Tibial artery (tissue), 4 donors: ENCODE measurements at regions not wholly inside any gene's neighbourhood (a gene's known extent, or its start where the extent isn't known, plus 50 kb on each side); places are given as distances from the start of the nearest gene placed in this dataset.

Source experiments
- DNase-seq, 2 donors: peaks; one replicate each; pipeline ENCODE4 v3.0.0-alpha.2; 2019
- H3K27ac ChIP-seq, 2 donors: fragments of 200-600 bp; sonication (generic) in 1 of 2; 1 replicate in 1 of 2; 2 replicates in 1 of 2; pipeline ENCODE4 v1.5.1; 2018 to 2019; ENCODE audit warnings: mild to moderate bottlenecking in 1 of 2
- H3K27me3 ChIP-seq, 2 donors: fragments of 200-600 bp; sonication (generic) in 1 of 2; one replicate each; pipeline versions ENCODE4 v1.5.1 to v1.6.0; 2016 to 2019
- H3K36me3 ChIP-seq, 3 donors: fragments of 200-600 bp; sonication (generic) in 2 of 3; one replicate each; pipeline ENCODE4 v1.5.1; 2016 to 2019; ENCODE audit warnings: mild to moderate bottlenecking in 2 of 3
- H3K4me1 ChIP-seq, 4 donors: fragments of 200-600 bp; sonication (generic) in 2 of 4; 1 replicate in 3 of 4; 2 replicates in 1 of 4; pipeline ENCODE4 v1.5.1; 2016 to 2019
- H3K4me3 ChIP-seq, 2 donors: fragments of 200-600 bp; sonication (generic) in 1 of 2; 1 replicate in 1 of 2; 2 replicates in 1 of 2; pipeline ENCODE4 v1.5.1; 2018 to 2019; ENCODE audit warnings: mild to moderate bottlenecking in 2 of 2
- H3K9me3 ChIP-seq, 3 donors: fragments of 200-600 bp; sonication (generic) in 1 of 3; one replicate each; pipeline ENCODE4 v1.5.1; 2016 to 2019
- CTCF ChIP-seq, 2 experiments: fragments of 200-600 bp in 1 of 2; fragments of 450-650 bp in 1 of 2; IDR thresholded peaks; one replicate each; pipeline ENCODE4 v1.5.1; 2017 to 2019; ENCODE audit warnings: antibody characterized with exemption in 2 of 2, mild to moderate bottlenecking in 1 of 2, moderate library complexity in 1 of 2
- intact Hi-C: fragments of 100-400 bp; cut with DNase I; formaldehyde crosslinking; loops from one replicate; pipeline ENCODE4 v1.15.0; 2023; ENCODE audit warnings: low total_unique reads

GRCh38 chr6:169906688-169907418 is 155.4 kb downstream of the ERMARD start:
- Histone ChIP-seq H3K27me3 (peaks cover 0 to 12% of the 10 kb centered on the region in 2 donors), H3K27ac (no peak overlapping the region), H3K36me3 (no peaks in the 10 kb centered on the region), H3K9me3 (no peaks in the 10 kb centered on the region), H3K4me1 (no peaks in the 10 kb centered on the region), H3K4me3 (no peak overlapping the region)
- no peak for DNase-seq
- TF ChIP-seq CTCF (IDR thresholded peaks at IDR 0.05), result no peak
- intact Hi-C loops, result no loop called here

GRCh38 chr6:169906004-169906687 is 154.7 kb downstream of the ERMARD start:
- H3K27me3 ChIP-seq, result peaks cover 0 to 12% of the 10 kb centered on the region in 2 donors
- no peak for DNase-seq
- no peak overlapping the region for H3K27ac ChIP-seq
- no peak for TF ChIP-seq CTCF (IDR thresholded peaks at IDR 0.05)
- no peaks in the 10 kb centered on the region for H3K4me1 ChIP-seq
- H3K36me3 ChIP-seq, result no peaks in the 10 kb centered on the region
- no peaks in the 10 kb centered on the region for H3K9me3 ChIP-seq
- intact Hi-C loops, result no loop called here
- H3K4me3 ChIP-seq, result no peak overlapping the region

- intact Hi-C loops, result no loop called here
- no peaks in the 10 kb centered on the region for H3K36me3 ChIP-seq
- peaks cover 0 to 10% of the 10 kb centered on the region in 2 donors for H3K27me3 ChIP-seq
- H3K4me1 ChIP-seq, result no peaks in the 10 kb centered on the region
- no peak overlapping the region for H3K27ac ChIP-seq
- H3K4me3 ChIP-seq, result no peak overlapping the region
- no peak for TF ChIP-seq CTCF (IDR thresholded peaks at IDR 0.05)
- peak in 1 of 2 donors; percentile 26 for DNase-seq
- H3K9me3 ChIP-seq, result no peaks in the 10 kb centered on the region
Measured at GRCh38 chr6:169905041-169905807, 153.8 kb downstream of the ERMARD start.

GRCh38 chr6:169904051-169904922 is 152.9 kb downstream of the ERMARD start:
- intact Hi-C loops, result no loop called here
- Histone ChIP-seq H3K36me3 (no peaks in the 10 kb centered on the region), H3K27me3 (peaks cover 0 to 10% of the 10 kb centered on the region in 2 donors), H3K9me3 (no peaks in the 10 kb centered on the region), H3K4me1 (no peaks in the 10 kb centered on the region), H3K4me3 (no peak overlapping the region), H3K27ac (no peak overlapping the region)
- DNase-seq, result no peak
- TF ChIP-seq CTCF (IDR thresholded peaks at IDR 0.05), result no peak

GRCh38 chr6:169903122-169903521 is 151.7 kb downstream of the ERMARD start:
- Histone ChIP-seq H3K4me3 (no peak overlapping the region), H3K27ac (no peak overlapping the region), H3K27me3 (peaks cover 0 to 10% of the 10 kb centered on the region in 2 donors), H3K9me3 (no peaks in the 10 kb centered on the region), H3K36me3 (no peaks in the 10 kb centered on the region), H3K4me1 (no peaks in the 10 kb centered on the region)
- DNase-seq, result no peak
- intact Hi-C loops, result no loop called here
- TF ChIP-seq CTCF (IDR thresholded peaks at IDR 0.05), result no peak
